K562 (cell line): ENCODE measurements at regions not wholly inside any gene's neighbourhood (a gene's known extent, or its start where the extent isn't known, plus 50 kb on each side); places are given as distances from the start of the nearest gene placed in this dataset.

Experiments used
- ARID3A ChIP-seq: IDR thresholded peaks from 2 replicates; pipeline ENCODE4 v1.6.1; 2012; ENCODE audit warnings: low read depth, low read length, improper control_type of control experiment, borderline replicate concordance
- BRF2 ChIP-seq: IDR thresholded peaks from 3 replicates; pipeline ENCODE4 v1.6.1; 2011; ENCODE audit warnings: borderline replicate concordance, mild to moderate bottlenecking; ENCODE audit not compliant: insufficient read length, insufficient read depth
- E2F1 ChIP-seq: sonication (generic); formaldehyde crosslinking; IDR thresholded peaks from 2 replicates; pipeline ENCODE4 v1.8.1; 2023; ENCODE audit warnings: mild to moderate bottlenecking, missing genetic modification reagents, moderate library complexity
- GATAD2B ChIP-seq: fragments of 450-650 bp; IDR thresholded peaks from 2 replicates; pipeline ENCODE4 v1.6.1; 2017; ENCODE audit warnings: mild to moderate bottlenecking, borderline replicate concordance
- HOMEZ ChIP-seq: fragments of 250-450 bp; sonication (Bioruptor Pico); IDR thresholded peaks from 2 replicates; pipeline ENCODE4 v1.4.0; 2020; ENCODE audit warnings: mild to moderate bottlenecking, moderate library complexity
- MECOM ChIP-seq: fragments of 250-450 bp; sonication (Bioruptor Pico); IDR thresholded peaks from 2 replicates; pipeline ENCODE4 v1.8.0; 2022; ENCODE audit warnings: inconsistent platforms
- MLX ChIP-seq, 2 experiments: fragments of 450-650 bp in 1 of 2; sonication (generic) in 1 of 2; formaldehyde crosslinking; conservative IDR thresholded peaks; 2 replicates each; pipeline versions ENCODE4 v1.4.0 to v1.8.1; 2020 to 2022; ENCODE audit warnings: mild to moderate bottlenecking in 1 of 2, missing genetic modification reagents in 1 of 2
- NFXL1 ChIP-seq: fragments of 450-650 bp; formaldehyde crosslinking; IDR thresholded peaks from 2 replicates; pipeline ENCODE4 v1.4.0; 2021; ENCODE audit warnings: mild to moderate bottlenecking
- POLR2AphosphoS5 ChIP-seq: IDR thresholded peaks from 2 replicates; pipeline ENCODE4 v1.6.1; 2011; ENCODE audit warnings: mild to moderate bottlenecking, low read depth, low read length, moderate library complexity; ENCODE audit not compliant: control insufficient read depth, insufficient read depth
- PTRF ChIP-seq: fragments of 450-650 bp; IDR thresholded peaks from 2 replicates; pipeline ENCODE4 v1.6.1; 2016; ENCODE audit warnings: mild to moderate bottlenecking, missing genetic modification characterization, missing compliant biosample characterization
- RFX5 ChIP-seq: IDR thresholded peaks from 2 replicates; pipeline ENCODE4 v1.6.1; 2011; ENCODE audit warnings: low read depth, mild to moderate bottlenecking, improper control_type of control experiment, low read length
- SMAD4 ChIP-seq: fragments of 250-450 bp; sonication (Bioruptor Pico); conservative IDR thresholded peaks from 2 replicates; pipeline ENCODE4 v1.8.0; 2021; ENCODE audit warnings: inconsistent platforms, mild to moderate bottlenecking, moderate library complexity
- ZBTB17 ChIP-seq: fragments of 450-650 bp; formaldehyde crosslinking; IDR thresholded peaks from 2 replicates; pipeline ENCODE4 v1.4.0; 2020; ENCODE audit warnings: mild to moderate bottlenecking
- ZFP30 ChIP-seq: fragments of 250-450 bp; sonication (Bioruptor Pico); IDR thresholded peaks from 2 replicates; pipeline ENCODE4 v1.8.0; 2022; ENCODE audit warnings: moderate library complexity, mild to moderate bottlenecking, inconsistent platforms, borderline replicate concordance
- ZKSCAN3 ChIP-seq: fragments of 250-450 bp; sonication (Bioruptor Pico); IDR thresholded peaks from 2 replicates; pipeline ENCODE4 v1.4.0; 2020
- ZNF133 ChIP-seq: fragments of 250-450 bp; sonication (Bioruptor Pico); IDR thresholded peaks from 2 replicates; pipeline ENCODE4 v1.4.0; 2020; ENCODE audit warnings: mild to moderate bottlenecking
- ZNF518B ChIP-seq: fragments of 250-450 bp; sonication (Bioruptor Pico); IDR thresholded peaks from 2 replicates; pipeline ENCODE4 v1.5.0; 2021; ENCODE audit warnings: mild to moderate bottlenecking, moderate library complexity
- ZNF696 ChIP-seq: fragments of 250-450 bp; sonication (Bioruptor Pico); conservative IDR thresholded peaks from 2 replicates; pipeline ENCODE4 v1.4.0; 2020; ENCODE audit warnings: mild to moderate bottlenecking, moderate library complexity
- ZNF707 ChIP-seq: fragments of 250-450 bp; sonication (Bioruptor Pico); conservative IDR thresholded peaks from 2 replicates; pipeline ENCODE4 v1.8.0; 2022; ENCODE audit warnings: inconsistent platforms, mild to moderate bottlenecking, moderate library complexity

GRCh38 chr2:204354442-204354856 is 190.8 kb upstream of the PARD3B start (continued):
- TF ChIP-seq ZNF518B (CRISPR knock-in tag): peak; percentile 74
- no peak for TF ChIP-seq GATAD2B
- no peak for TF ChIP-seq ARID3A
- peak; percentile 94 for TF ChIP-seq NFXL1 (CRISPR knock-in tag)
- peak; percentile 64; the same call in 1 of the 2 replicates for TF ChIP-seq ZNF707 (CRISPR knock-in tag)
- no peak for TF ChIP-seq E2F1 (CRISPR knock-in tag)
- TF ChIP-seq ZNF133 (CRISPR knock-in tag): peak; percentile 95
- TF ChIP-seq ZNF696: 0 out of 2 replicates have a peak, but pooled peaks have one; percentile 66
- TF ChIP-seq PTRF (tag): peak; percentile 96
- TF ChIP-seq RFX5: no peak
- peak; percentile 62; the same call in 1 of the 2 replicates for TF ChIP-seq ZFP30 (CRISPR knock-in tag)
- TF ChIP-seq ZBTB17: peak; percentile 97
- TF ChIP-seq BRF2: no peak
- no peak for TF ChIP-seq MLX (CRISPR knock-in tag; conservative IDR thresholded peaks at IDR 0.05)
- TF ChIP-seq SMAD4 (CRISPR knock-in tag): peak; percentile 99
- peak; percentile 83 for TF ChIP-seq ZKSCAN3 (CRISPR knock-in tag)
- peak; percentile 49; the same call in 1 of the 2 replicates for TF ChIP-seq POLR2AphosphoS5
- TF ChIP-seq HOMEZ (CRISPR knock-in tag): peak; percentile 95
- peak; percentile 97 for TF ChIP-seq MECOM
